ENCODE measurements at regions not wholly inside any gene's neighbourhood (a gene's known extent, or its start where the extent isn't known, plus 50 kb on each side); places are given as distances from the start of the nearest gene placed in this dataset.
"Not testable (repeated sequence)": the region's sequence is repeated elsewhere in the genome, so short reads cannot be mapped to it uniquely, and the experiment has no call there.

GRCh38 chr4:12932203-12932788 lies 551.8 kb downstream of the RAB28 start:
- no peak for DNase-seq (ENCODE audit: low spot score)

GRCh38 chr4:12929784-12930183 lies 554.4 kb downstream of the RAB28 start:
- no peak for DNase-seq (ENCODE audit: low spot score)

GRCh38 chr4:12928751-12929150 lies 555.4 kb downstream of the RAB28 start:
- DNase-seq (ENCODE audit: low spot score) = no peak

- peak; percentile 10 for DNase-seq (ENCODE audit: low spot score)
Observed at GRCh38 chr4:12926189-12927066, 557.7 kb downstream of the RAB28 start.

GRCh38 chr4:12924728-12925320 lies 559.3 kb downstream of the RAB28 start:
- DNase-seq (ENCODE audit: low spot score) = no peak

GRCh38 chr4:12924253-12924652 lies 559.9 kb downstream of the RAB28 start:
- DNase-seq (ENCODE audit: low spot score) = no peak

- DNase-seq (ENCODE audit: low spot score) = no peak
Observed at GRCh38 chr4:12912896-12913418, 571.2 kb downstream of the RAB28 start.

- DNase-seq (ENCODE audit: low spot score) = no peak
Observed at GRCh38 chr4:12911750-12912358, 572.3 kb downstream of the RAB28 start.

- not testable (repeated sequence) for DNase-seq (ENCODE audit: low spot score)
Observed at GRCh38 chr4:12903640-12904039, 580.5 kb downstream of the RAB28 start.

GRCh38 chr4:12902735-12903134 lies 581.4 kb downstream of the RAB28 start:
- DNase-seq (ENCODE audit: low spot score) = no peak

GRCh38 chr4:12897954-12898353 lies 586.2 kb downstream of the RAB28 start:
- DNase-seq (ENCODE audit: low spot score) = no peak

- no peak for DNase-seq (ENCODE audit: low spot score)
Observed at GRCh38 chr4:12894062-12894461, 590.1 kb downstream of the RAB28 start.

GRCh38 chr4:12889054-12889453 lies 595.1 kb downstream of the RAB28 start:
- DNase-seq (ENCODE audit: low spot score) = no peak

- DNase-seq (ENCODE audit: low spot score) = no peak
Observed at GRCh38 chr4:12884846-12885796, 599.0 kb downstream of the RAB28 start.

- DNase-seq (ENCODE audit: low spot score) = no peak
Observed at GRCh38 chr4:12881945-12882584, 602.1 kb downstream of the RAB28 start.

- no peak for DNase-seq (ENCODE audit: low spot score)
Observed at GRCh38 chr4:12880844-12881243, 603.3 kb downstream of the RAB28 start.

GRCh38 chr4:12879496-12879895 lies 604.6 kb downstream of the RAB28 start:
- DNase-seq (ENCODE audit: low spot score) = no peak

- no peak for DNase-seq (ENCODE audit: low spot score)
Observed at GRCh38 chr4:12875640-12876243, 608.4 kb downstream of the RAB28 start.

- no peak for DNase-seq (ENCODE audit: low spot score)
Observed at GRCh38 chr4:12873351-12873750, 610.8 kb downstream of the RAB28 start.

- no peak for DNase-seq (ENCODE audit: low spot score)
Observed at GRCh38 chr4:12861422-12861821, 622.7 kb downstream of the RAB28 start.
